GM21723 (cell line): ENCODE measurements at regions not wholly inside any gene's neighbourhood (a gene's known extent, or its start where the extent isn't known, plus 50 kb on each side); places are given as distances from the start of the nearest gene placed in this dataset.

Source experiments
- ATAC-seq: cut with Tn5 transposase; IDR thresholded peaks from one replicate; pipeline ENCODE4 v1.9.1; 2021; ENCODE audit warnings: mild to moderate bottlenecking, moderate library complexity; ENCODE audit not compliant: unreplicated experiment

DNA sequence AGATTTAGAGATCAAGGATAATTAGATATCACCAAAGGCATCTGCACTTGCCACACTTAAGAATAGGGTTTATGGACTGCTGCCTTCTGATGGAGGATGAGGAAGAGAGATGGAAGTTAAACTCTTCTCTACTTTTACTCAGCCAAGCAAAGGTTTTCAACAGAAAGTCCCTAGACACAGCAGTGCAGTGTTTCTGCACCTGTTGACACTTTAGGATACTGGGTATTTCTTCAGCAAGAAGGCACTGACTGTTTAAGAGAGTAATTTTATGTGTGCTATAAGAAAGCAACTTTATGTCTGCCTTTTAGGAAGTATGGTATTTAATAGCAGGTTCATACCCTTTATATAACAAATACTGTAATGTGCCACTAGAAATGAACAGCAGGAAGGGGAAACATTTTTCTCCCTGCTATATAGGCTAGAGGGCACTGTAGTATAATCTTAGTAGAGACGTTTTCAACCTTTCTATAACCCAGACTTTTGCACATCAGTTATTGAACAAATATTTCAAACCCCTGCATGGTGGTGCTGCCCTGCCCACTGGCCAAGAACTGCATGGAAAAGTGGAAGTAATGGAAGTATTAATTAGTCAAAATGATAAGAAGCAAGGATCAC, 225.0 kb upstream of the GRIP1 start:
- ATAC-seq = no peak

DNA sequence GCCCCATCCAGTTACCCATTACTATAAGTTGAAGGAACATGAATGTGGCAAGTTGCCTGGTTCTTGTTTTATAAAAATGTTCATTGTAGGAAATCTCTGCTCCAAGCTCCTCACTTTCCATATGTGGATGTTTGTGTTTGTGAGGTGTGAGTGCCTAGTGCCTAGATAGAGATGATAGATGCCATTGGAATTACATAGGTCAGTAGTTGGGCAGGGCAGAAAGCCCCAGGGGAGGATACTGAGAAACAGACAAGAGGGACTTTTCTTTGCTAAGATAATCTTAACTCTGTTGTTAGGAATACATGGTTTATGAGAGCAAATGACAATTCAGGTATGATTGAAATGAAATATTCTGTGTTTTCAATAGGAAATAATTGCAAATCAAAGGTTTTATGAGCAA, 226.3 kb upstream of the GRIP1 start:
- no peak for ATAC-seq

DNA sequence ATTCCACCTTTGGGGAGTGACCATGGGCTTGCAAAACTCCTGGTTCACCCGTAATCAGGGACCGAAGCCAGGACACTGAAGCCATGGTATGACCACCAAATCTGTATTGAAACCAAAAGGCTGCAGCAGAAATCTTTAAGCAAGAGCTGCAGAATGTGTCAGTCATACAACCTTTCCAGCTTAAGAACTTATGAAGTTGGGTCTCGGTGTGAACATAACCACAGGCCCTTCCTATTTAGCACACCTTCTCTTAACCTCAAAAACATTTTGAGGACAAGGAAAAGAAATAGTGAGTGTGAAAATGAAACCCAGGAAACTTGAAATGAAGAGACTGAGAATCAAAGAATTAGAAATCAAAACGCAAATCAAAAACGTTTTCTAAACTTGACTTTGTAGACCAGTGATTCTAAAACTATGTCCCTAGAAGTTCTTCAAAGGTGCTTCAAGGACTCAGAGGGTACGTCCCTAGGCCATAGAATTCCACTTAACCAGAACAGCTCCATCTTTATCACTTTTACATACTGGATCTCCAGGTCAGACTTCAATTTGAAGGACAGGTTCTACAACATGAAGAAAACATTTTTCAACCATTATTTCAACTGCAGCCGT, 231.6 kb upstream of the GRIP1 start:
- no peak for ATAC-seq

DNA sequence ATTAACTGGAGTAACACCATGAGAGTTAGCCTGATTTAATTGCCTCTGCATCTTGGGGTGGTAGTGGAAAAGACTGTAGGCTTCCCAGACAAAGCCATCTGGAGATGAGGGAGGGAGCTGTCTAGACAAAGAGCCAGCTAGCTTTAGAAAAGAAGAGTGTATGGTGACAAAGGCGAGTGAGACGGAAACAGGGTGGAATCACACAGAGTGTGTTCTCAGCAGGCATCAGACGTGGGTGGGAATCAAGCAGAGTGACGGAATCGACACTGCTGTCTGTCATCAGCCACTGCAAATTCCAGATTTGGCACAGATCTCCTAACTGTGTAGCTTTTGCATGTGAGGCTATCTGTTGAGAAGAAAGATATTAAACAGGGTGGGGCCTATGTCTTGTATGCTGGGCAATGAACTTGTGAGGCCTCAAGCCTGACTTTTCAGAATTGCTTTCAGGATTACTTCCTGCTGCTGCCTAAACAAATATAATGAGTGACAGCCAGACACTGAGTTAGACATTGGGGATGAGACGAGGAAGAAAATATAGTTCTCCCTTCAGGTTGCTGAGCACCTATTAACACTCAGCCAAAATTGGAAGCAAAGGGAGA, 236.5 kb upstream of the GRIP1 start:
- ATAC-seq = no peak

DNA sequence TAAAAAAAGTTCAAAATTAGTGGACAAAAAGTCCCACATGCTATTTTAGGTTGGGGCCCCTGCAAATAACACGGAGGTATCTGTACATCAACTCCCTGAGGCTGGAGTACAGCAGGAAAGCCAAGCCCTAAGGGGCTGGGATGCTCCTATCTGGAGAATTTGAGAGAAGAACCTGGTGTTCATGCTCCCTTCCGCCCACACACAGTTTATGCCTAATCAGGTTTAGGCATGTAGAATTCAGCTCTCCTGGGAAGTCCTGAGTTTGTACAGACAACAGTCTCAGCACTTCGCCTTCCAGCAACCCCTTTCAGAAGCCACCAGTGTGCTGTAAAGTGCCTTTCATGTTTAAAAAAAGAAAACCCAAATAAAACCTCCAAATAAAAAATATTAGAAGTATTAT, 237.3 kb upstream of the GRIP1 start:
- no peak for ATAC-seq

DNA sequence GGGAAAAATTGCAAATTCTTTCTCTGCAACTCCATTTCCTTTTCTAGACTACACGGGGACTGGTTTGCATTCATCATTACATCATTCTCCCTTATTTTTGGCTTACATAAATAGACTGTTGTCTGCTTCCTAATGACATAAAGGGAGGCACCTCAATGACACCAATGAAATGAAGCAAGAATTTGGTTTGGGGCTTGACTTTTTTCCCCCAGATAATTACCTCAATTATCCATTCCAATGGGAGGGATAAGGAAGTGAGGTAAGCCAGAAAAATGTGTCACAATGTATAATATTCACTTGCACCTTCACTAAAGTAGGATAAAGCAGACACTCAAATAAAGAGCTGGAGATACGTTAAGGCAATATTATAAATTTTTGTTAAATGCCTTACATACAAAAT, 240.6 kb upstream of the GRIP1 start:
- ATAC-seq = no peak

- ATAC-seq = no peak
Measured at GRCh38 chr12:66920205-66920604, 241.3 kb upstream of the GRIP1 start.

DNA sequence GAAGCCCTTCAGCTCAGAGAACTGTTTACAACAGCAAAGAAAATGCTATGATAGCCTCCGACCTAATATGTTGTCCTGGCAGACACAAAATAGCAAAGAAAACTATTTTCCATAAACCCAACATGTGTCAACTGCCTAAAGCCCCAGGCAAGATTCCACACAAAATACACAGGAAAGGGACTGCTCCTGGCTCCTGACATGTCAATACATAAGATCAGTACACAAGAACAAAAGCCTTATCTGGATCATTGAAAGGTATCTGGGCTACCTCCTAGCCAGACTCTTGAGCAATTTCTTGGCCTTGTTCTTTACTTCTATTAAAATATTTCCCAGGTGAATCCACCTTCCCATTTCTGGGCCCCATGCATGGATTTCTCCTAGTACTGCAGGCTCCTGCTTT, 242.3 kb upstream of the GRIP1 start:
- ATAC-seq = no peak

DNA sequence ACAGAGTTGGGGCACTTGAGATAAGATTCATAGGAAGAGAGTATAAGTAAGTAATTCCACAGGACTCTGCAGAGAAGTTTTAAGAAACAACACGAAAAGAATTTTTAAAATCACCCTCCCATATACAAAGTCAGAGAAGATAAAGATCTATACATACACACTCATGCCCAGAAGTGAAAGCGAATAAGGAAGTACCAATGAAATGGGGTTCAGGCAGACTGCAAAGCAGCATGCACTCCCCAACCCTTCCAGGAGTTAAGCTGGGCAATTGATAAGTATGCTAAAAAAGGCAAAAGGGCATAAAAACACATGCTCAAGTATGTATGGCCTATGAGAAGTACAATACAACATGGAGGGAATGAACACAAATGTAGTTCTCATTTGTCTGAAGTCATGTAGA, 246.2 kb upstream of the GRIP1 start:
- no peak for ATAC-seq

DNA sequence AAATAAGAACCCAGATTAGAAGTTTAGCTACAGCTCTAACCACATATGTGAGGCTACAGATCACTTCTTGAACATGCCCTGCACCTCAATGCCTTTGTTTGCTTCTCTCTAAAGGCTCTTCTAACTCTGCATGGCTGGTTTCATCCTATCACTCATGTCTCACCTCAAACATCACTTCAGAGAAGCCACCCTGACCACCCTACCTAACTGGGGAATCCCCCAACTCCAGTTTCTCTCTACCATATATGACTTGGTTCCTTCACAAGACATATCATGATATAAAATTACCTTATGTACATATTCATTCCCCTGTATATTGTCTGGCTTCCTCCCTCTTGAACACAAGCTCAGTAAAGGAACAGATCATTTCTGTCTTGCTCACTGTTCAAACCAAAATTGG, 250.2 kb upstream of the GRIP1 start:
- no peak for ATAC-seq

DNA sequence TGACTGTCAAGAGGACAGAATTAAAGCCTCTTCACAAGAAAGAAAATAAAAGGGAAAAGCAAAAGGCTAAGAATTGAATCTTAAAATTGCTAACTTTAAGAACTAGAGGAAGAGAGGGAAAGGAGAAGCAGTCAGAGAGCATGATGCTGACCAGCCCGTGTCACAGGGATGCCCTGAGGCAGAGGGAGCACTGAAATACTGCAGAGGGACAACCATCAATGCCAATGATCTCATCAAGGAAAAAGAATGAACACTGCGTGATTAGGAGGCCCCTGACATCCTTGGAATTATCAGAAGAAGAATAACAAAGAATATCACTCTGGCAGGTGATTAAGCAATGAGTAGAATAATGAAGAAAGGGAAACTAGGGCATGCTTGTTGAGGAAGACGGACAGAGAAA, 252.2 kb upstream of the GRIP1 start:
- no peak for ATAC-seq

DNA sequence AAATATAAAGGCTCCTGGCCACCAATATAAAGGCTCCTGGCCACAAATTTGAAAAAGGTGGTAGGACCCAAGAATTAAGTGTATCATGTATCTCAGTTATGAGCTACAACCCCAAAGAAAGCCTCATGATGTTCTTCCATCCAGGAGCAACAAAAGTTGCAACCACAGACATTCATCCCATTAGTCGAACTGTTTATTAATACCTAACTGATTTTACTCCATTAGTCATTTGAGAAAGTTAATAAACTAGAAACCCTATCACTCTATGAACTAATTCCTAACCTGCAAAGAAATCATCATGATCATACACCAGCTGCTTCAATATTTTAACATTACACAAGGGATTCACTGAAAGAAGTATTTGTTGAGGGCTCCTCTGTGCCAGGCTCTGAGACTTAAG, 253.2 kb upstream of the GRIP1 start:
- no peak for ATAC-seq

- no peak for ATAC-seq
Measured at GRCh38 chr12:66934302-66935062, 255.6 kb upstream of the GRIP1 start.

- no peak for ATAC-seq
Measured at GRCh38 chr12:66941150-66941549, 262.3 kb upstream of the GRIP1 start.

DNA sequence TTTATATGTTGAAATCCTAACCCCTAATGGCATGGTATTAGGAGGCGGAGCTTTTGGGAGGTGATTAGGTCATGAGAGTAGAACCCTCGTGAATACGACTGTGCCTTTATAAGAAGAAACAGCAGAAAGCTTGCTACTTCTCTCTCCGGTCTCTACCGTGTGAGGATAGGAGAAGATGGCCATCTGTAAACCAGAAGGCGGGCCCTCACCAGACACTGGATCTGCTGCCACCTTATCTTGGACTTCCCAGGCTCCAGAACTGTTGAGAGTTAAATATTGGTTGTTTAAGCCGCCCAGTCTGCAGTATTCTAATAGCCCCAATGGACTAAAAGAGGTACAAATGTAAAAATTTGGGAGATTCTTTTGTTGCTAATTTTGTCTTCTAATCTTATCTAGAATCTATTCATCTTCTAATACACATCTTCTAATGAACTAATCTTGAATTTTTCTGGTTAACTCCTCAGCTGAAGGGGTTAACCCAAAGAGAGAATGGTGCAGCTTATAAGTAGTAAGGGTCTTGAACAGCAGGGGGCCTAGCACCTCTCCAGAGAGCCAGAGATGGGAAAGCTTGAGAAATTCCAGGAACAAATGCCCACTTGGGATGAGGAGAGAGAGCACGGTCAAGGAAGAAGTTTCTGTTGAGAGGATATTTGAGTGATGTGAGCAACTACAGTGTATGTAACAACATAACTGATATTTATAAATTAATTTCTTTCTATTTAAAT, 264.0 kb upstream of the GRIP1 start:
- ATAC-seq = no peak

DNA sequence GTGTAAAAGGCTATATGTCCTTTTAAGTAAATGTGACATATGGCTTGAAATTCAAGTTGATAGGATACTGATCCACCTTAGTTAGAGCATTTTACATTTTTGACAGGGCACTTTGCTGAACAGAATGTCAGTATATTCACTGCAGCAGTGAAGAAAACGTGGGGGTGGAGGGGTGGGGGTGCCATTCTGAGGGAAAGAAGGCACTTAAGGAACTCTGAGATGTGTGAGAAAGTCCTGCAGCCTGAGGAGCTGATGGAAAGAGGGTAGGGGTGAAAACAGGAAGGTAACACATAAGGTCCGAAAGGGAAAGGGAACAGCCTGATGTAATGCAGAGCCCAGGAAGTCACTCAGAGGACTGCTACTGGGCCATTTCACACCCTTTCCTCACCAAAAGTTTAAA, 265.5 kb upstream of the GRIP1 start:
- no peak for ATAC-seq

- no peak for ATAC-seq
Measured at GRCh38 chr12:66945189-66945817, 266.4 kb upstream of the GRIP1 start.

GRCh38 chr12:66947119-66947518, 268.2 kb upstream of the GRIP1 start:
- no peak for ATAC-seq

DNA sequence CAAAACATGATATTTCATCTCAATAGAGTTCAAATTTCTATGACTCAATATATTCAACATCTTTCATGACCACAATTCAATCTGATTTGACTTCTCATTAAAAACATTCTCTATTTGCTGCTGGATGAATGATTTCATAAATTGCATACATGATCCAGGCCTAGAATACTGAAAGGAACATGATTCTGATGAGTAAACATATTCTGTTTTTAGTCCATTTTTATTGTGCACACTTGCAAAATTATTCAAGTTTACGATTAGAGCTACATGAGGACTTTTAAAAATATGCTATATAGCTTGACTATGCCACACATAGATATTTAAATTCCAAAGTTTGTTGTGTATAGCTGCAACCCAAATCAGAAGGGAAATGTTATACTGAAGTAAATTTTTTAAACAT, 273.8 kb upstream of the GRIP1 start:
- no peak for ATAC-seq

DNA sequence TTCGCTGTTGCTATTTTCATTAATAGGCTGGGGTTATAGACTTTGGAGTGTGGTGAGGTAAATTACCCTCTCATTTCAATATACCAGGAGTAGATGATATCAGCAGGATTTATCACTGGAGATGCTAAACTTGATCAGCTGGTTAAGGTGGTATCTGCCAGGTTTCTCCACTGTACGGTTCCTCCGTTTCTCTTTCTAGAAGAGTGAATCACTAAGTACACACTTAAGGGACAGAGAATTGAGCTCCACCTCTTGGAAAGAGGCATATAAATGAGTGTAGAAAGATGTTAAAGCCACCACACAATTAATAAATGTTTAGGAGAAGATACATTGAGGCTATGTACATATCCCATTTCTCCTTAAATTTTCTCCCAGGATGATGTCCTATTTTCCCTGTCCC, 277.4 kb upstream of the GRIP1 start:
- ATAC-seq = no peak

DNA sequence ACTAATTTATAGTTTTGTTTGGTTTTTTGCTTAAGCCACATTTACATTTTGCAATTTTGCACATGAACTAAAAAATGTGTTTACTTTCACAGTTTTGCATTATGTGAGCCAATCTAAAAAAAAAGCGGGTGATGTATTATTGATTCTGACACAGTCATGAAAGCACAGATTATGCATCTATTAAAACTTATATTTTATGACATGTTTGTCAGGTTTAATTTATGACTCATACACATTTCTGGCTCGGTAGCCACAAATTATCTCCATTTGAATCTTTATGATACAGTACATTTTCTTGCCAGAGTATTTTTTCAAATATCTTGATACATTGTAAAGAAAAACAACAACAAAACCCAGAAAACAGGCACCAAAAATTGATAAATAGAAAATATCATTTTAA, 280.4 kb upstream of the GRIP1 start:
- ATAC-seq = no peak
